Head of caudate nucleus (tissue), 42 donors: ENCODE measurements at regions not wholly inside any gene's neighbourhood (a gene's known extent, or its start where the extent isn't known, plus 50 kb on each side); places are given as distances from the start of the nearest gene placed in this dataset.
"Not testable (repeated sequence)": the region's sequence is repeated elsewhere in the genome, so short reads cannot be mapped to it uniquely, and the experiment has no call there.

Source experiments
- DNase-seq, 42 donors: peaks; one replicate each; pipeline versions ENCODE4 v3.0.0 to v3.0.0-alpha.2; 2020 to 2021; ENCODE audit warnings: mixed read lengths in 7 of 42
- intact Hi-C: fragments of 100-400 bp; cut with DNase I; formaldehyde crosslinking; loops from one replicate; pipeline ENCODE4 v1.15.0; 2022

DNA sequence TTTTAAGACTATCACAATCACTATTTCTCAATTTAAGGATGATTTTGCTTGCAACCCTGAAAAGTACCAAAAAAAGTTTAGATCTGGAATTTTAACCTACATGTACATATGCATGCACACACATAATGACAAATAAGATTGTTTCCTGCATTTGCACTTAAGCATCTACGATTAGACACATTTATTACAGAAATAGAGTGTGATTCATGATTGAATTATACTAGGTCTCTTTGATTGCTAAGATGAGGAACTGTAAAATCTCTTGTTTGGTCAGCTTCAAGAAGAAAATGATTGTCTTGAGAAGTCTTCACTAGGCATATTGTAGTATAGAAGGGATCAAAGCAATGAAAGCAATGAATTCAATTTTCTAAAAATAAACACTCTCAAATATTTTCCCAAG lies 185.9 kb upstream of the AGR3 start:
- no peak for DNase-seq
- intact Hi-C loops: no loop called here

DNA sequence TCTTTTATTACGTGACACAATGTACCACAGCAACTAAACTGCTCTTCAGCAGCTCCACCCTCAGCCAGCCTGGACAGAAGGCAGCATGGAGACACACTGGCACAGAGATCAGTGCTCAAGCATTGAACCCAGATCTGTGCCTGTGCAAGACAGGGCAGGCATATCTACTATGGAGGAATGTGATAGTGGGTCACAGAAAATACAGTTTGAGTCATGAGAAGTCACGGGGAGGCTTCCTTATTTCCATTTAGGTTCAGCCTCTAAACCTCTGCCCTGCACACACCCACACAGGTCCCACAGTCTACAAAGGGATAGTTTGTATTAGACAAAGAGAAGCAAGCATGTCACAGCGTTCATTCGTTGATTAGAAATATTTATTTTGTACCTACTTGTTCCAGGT lies 187.4 kb upstream of the AGR3 start:
- no peak for DNase-seq
- intact Hi-C loops: no loop called here

DNA sequence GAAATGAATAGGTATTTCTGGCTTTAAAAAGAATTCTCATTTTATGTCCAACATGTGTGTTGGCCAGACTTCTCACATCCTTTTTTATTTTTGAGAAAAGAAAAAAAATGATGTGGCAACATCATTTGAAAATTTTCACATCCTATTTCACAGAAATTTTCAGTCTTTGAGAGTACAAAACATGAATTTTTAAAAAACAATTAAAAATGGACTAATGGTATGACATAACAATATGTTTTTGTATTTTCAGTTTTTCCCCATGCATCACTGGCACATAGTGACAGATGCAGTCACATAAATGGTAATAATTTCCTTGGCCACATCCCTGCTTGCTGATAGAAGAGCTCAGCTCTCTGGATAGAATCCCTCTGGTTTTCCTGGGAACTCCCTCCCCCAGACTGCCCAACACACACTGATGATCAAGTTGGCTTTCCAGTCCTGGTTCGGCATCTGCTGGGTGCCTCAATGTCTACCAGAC lies 188.5 kb upstream of the AGR3 start:
- intact Hi-C loops: no loop called here
- no peak for DNase-seq

DNA sequence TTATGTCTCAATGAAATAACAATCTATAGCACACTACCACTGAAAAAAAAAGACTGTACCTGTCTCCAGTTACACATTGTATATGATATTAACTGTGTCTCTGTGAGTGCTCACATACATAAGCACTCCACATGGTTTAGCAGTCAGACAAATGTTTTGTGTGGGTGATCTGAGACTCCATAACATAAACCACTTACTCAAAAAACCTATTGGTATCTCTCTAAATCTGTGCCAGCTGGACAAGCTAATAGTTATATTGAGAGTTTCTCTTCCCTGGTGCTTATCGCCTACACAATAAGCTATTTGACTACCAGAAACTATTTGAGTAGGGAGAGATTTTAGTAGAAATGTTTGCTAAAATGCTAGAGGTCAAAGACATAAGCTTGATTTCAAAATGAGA lies 190.1 kb upstream of the AGR3 start:
- intact Hi-C loops: no loop called here
- DNase-seq: no peak

DNA sequence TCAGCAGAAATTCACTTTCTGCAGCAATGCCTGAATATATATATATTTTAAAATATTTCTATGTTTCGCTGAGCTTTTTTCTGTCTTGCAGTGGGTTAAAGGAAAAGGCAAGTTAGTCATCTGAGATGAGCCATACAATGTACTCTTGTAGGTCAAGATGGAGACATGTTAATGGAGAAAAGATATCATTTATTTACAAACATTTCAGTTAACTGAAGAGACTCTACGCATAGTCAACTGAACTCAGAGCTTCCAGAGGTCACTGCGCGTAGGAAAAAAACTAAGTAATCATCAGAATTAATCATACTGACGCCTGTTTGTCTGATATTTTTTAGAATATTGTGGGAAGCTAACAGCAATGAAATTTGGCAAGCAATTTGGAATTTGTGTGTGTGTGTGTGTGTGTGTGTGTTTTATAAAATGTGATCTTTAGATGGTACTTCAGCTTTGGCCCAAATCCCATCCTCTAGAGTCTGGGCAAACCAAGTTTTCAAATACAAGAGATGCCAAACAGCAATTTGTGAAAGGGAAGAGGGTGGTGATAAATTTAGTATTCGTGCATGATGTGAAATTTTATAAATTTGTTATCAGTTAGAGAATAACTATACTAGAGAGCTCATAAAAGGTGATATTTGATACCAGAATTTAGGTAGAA lies 193.9 kb upstream of the AGR3 start:
- no peak for DNase-seq
- intact Hi-C loops: no loop called here

DNA sequence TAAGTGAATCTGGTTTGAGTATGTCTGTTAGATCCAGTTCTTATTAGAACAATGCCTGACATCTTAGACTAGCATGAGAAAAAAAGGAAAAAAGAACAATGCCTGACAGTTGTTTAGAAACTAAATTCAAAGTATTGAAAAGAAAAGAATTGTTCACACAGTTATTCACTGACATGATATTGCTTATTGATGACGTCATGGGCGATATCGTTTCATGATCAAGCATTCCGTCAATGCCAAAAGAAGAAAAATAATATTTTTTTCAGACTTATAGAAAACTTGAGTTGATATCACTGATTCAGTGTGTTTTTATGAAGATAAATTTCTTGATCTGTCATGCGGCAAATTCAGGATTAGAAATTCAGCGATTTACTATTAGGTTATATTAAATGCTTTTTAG lies 196.5 kb upstream of the AGR3 start:
- intact Hi-C loops: no loop called here
- no peak for DNase-seq

DNA sequence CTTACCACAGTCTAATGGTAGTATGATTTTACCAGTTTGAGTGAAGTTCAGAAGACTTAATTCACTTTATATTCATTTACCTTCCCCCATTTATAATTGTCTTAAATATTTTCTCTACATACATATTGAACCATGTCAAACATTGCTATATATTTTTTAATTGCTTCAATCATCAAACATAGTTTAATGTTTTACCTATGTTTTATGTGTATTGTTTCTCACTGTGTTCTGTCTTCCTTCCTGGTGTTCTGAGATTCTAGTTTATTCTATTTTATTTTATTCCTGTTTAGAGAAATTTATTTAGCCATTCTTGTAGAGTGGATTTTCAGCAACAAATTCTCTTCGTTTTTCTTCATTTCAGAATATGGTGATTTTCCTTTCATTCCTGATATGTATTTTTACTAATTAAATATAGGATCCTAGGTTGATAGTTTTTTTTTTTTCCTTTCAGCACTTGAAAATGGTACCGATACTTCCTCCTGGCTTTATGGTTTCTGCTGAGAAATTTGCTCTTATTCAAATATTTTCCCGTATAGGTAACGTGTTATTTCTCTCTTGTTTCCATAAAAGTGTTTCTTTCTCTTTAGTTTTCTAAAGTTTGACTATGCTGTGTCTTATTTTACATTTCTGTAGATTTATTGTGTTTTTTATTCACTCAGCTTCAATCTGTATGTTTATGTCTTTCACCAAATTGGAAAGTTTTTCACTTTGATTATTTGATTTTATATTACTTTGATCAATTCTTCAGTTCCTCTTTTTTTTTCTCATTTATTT lies 201.8 kb upstream of the AGR3 start:
- intact Hi-C loops: no loop called here
- DNase-seq: no peak

DNA sequence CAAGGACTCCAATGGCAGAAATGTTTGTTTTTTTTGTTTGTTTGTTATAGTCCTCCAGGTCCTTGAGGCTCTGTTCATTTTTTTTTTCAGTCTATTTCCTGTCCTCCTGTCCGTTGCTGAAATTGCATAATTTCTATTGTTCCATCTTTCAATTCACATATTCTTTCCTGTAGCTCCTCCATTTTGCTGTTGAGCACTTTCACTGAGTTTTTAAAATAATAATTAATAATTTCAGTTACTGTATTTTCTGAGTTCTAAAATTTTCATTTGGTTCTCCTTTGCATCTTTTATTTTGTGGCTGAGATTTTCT lies 202.3 kb upstream of the AGR3 start:
- intact Hi-C loops: no loop called here
- DNase-seq: no peak

DNA sequence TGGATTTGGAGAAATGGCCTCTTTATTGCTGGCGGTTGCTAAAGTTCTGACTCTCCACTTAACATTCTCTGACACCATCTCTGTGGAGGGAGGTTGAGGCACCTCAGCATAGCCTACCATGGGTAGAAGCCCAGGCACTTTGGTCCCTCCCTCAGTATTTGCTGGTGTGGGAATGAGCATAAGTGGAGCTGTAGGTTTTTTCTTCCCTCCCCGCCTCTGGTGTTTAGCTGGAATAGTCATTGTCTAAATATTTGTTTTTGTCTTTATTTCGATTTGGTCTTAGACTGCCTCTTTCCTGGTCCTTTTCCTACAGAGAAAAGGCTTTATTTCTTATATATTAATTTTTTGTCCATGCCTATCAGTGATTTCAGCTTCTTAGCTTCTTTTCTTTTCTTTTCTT lies 203.4 kb upstream of the AGR3 start:
- no peak for DNase-seq
- intact Hi-C loops: no loop called here

DNA sequence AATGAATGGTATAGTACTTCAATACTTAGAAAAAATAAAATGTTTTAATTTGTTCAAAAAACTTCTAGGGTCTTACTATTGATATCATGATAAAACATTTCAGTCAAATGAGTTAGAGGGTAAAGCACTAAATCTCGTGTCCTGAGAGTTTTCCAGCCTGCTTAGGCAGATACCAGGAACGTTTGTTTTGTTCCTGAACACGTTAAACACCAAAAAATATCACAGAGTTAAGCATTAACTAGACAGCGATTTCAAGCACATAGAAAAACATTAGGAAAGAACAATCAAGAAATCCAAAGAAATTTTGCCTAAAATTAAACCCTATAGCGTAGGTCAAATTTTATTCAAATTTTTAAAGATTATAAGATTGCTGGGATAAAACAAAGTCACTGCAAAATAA lies 204.6 kb upstream of the AGR3 start:
- intact Hi-C loops: no loop called here
- DNase-seq: no peak

DNA sequence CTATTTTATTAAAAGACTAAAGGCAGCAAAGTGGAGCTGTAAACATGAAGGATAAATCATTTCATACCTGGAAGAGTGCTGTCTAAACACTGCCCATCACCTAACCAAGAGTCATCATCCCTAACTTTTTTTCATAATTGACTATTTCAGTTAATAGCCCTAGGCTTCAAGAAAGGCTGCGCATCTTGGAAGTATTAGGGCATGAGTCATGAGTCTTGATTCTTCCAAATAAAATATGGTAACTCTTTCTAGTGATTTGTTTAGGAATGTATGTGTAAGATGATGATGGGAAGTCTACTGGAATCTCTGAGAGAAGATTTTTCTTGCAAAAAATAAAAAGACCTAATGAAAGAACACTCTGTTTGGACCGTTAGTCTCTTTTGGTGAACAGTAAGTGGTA lies 207.7 kb upstream of the AHR start:
- no peak for DNase-seq
- intact Hi-C loops: no loop called here

DNA sequence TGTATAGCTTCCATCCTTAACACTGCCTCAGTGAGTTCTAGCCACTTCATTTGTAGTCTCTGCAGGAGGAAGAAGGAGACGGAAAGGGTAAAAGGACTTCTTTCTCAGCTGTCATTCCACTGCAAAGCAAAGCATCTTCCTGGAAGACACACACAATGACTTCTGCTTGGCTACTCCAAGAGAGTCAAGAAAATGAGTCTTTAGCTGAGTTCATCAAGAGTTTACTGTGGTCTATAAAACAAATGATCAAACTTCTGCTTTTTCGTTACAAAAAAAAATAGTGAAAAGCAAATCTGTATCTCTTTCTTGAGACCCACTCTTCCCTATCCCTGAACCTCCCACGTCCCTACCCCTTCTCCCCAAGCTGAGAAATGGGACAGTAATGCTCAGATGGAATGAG lies 205.0 kb upstream of the AHR start:
- intact Hi-C loops: no loop called here
- DNase-seq: no peak

DNA sequence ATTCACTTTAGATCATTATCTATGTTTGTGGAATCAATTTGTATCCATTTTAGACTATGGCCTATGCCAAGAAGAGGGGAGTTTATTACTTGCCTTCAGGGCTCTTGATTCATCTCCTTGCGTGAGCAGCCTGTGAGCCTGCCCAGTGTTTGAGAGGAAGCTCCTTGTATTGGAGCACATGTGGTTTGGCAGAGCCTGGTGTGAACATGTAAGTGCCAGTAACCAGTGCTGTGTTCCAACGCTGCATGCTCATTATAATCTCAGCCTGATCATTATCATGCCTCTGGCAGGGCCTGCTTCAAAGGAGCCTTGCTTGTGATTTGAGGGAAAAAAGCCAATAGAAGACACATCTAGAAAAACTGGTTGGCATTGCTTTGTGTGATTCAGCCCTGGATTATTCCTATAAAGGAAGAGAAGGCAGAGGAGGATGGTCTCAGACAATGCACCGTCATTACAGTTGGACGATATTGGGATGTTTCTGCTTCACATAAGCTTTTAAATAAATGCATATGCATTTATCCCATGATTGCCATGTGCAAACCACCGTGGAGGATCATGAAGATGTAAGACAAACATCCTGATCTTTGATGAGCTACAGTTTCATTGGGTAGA lies 203.4 kb upstream of the AHR start:
- intact Hi-C loops: no loop called here

DNA sequence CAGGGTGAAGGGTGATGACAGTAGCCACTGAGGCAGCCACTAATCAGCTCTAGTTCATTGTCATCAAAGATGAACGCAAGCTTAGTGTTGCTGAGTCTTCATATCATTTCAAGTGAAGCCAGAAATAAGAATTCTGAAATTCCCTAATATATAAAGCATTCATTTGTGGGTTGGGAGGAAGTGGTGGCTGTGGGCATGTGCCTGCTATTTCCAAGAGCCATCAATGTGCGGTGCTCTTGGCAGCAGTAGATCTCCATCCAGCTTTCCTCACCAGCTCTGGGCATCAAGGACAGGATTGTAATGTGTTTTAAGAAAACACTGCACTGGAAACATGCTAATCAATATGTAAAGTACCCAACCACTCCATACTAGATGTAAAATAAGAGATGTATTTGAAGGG lies 202.5 kb upstream of the AHR start:
- intact Hi-C loops: no loop called here

More for the DNA sequence above, 203.4 kb upstream of the AHR start:
- DNase-seq: peak in 3 of 42 donors; percentile 4 to 15 (median 6)

DNA sequence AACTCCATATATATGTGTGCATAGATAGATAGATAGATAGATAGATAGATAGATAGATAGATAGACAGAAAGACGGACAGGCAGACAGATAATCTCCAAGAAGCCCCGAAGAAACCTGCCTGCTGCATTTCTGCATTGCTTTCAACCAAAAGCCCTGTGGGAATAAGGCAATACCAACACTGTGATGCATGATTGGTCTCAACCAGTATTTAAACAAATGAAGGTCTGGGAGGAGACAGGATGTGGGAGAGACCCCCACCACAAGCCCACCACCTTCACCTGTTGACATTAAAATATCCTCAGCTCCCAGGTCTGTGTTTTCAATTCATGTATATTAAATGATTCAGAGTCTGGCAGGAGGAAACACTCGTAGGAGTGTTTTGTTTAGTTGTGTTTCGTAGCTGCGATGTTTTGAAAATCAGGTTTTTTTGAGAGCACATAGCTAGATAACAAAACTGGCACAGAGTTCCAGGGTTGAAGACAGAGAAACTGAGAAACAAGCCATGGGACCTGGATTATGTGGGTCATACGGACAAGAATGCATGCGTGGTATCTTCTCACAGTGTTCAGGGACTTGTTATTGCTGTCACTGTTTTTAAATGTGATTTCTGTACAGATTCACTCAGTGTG lies 200.7 kb upstream of the AHR start:
- intact Hi-C loops: no loop called here

More for the DNA sequence above, 202.5 kb upstream of the AHR start:
- peak in 7 of 42 donors; percentile 2 to 37 (median 8) for DNase-seq

DNA sequence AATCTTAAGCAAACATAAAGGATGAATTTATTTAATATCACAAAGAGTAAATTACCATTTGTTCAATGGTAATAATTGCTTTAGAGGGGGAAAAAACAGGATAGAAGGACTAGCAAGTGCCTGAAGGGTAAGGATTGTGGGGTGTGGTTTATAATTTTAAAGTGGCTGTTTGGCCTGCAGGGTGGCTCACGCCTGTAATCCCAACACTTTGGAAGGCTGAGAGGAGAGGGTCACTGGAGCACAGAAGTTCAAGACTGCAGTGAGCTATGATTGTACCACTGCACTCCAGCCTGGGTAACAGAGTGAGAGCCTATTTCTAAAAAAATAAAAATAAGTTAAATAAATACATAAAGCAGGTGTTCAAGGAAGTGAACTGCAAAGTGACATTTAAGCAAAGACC lies 199.9 kb upstream of the AHR start:
- intact Hi-C loops: no loop called here
- DNase-seq: no peak

More for the DNA sequence above, 200.7 kb upstream of the AHR start:
- DNase-seq: no peak

DNA sequence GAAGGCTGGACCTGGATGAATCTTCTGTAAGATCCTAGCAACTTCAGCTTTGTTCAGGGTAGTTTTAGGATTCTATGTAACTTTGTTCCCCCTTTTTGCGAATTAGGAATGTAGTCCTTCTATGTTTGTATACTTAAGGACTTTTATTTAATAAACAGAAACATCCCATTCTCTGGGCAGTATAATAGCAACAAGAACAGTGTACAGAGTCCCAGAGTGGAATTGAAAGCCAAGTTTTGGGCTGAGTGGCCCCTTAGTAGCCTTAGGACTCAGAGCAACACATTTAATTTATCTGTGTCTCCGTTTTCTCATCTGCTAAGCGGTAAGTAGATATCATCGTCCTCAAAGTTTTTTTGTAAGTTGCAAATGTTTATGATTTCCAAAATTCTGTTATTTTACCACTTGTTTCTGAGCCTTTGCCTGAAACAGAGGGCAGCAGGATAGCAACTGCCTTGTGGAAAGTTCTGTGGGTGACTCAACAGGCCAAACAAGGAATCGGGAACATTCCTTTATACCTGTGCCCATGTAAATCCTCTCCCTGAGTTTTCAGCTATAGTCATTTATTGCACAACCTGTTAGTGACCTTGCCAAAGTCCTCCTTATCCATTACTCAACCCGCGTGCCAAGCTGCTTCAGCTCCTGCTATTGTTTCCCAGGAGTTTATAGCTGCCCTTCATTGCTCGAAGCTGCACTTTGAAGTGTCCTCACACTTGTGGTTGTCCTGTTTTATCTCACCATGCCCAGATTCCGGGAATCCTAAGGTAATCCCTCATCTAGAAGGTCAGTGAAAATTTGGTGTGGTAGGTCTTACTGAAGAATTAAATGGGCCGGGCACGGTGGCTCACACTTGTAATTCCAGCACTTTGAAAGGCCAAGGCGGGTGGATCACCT lies 199.1 kb upstream of the AHR start:
- DNase-seq: no peak
- intact Hi-C loops: no loop called here

DNA sequence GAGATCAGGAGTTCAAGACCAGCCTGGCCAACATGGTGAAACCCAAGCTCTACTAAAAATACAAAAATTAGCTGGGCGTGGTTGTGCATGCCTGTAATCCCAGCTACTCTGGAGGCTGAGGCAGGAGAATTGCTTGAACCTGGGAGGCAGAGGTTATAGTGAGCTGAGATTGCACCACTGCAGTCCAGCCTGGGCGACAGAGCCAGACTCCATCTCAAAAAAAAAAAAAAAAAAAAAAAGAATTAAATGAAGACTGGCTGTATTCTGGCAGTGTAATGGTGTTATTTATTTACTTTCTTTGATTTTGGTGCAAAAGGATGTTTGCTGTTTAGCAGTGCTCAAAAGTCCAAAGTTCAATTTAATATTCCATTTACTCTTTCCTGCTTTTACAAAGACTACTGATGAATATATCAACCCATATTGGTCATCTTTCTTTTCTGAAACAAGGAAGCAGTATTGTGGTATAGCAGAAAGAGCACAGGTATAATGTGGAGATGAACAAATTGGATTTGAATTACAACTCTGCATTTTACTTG lies 198.4 kb upstream of the AHR start:
- DNase-seq, intact Hi-C loops: not testable (repeated sequence)

DNA sequence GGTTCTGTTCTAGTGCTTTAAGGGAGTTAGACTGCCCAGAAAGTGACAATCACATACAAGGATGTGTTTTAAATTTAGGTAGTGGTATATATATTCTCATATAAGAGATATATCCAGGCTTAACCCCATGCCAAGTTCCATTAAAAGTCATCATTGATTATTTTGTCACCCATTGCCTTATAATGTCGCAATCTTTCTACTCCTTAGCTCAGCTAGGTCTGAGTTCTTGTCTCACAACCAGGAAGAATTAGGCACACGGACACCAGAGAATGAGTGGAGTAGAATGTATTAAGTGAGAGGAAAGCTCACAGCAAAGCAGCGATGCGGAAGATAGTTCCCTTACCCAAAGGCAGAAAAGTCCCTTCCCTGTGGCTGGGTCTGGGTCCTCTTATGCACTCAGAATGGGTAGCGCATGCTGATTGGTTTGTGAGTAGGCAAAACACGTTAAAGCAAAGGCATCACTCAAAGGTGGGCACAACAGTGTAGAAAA lies 197.2 kb upstream of the AHR start:
- intact Hi-C loops: no loop called here

More for the DNA sequence above, 197.2 kb upstream of the AHR start:
- DNase-seq: no peak
